Caco-2 (cell line): ENCODE measurements at regions not wholly inside any gene's neighbourhood (a gene's known extent, or its start where the extent isn't known, plus 50 kb on each side); places are given as distances from the start of the nearest gene placed in this dataset.

Experiments used
- BruUV-seq: library from RNA; stranded (reverse); fragments of 400-500 nt; replicated peaks from 2 replicates; lab custom pipeline; 2021; lab: Mats Ljungman, UMichigan
- CTCF ChIA-PET: fragments of 300-600 bp; sonication (Branson Sonifier 250); formaldehyde crosslinking; loops from one replicate; lab custom pipeline; 2022; ENCODE audit warnings: antibody characterized with exemption; lab: Charles Lee
- POLR2A ChIA-PET: fragments of 300-600 bp; sonication (Branson Sonifier 250); formaldehyde crosslinking; loops from one replicate; lab custom pipeline; 2022; ENCODE audit warnings: antibody characterized with exemption; lab: Charles Lee
- DNase-seq, 2 experiments: peaks; one replicate each; pipeline versions ENCODE4 v3.0.0 to v3.0.0-alpha.2; 2020 to 2022
- H3K27me3 ChIP-seq: replicated peaks from 2 replicates; pipeline ENCODE4 v1.6.0; 2011; ENCODE audit warnings: low read length; ENCODE audit not compliant: control insufficient read depth, insufficient read depth
- H3K36me3 ChIP-seq: 2 replicates; pipeline ENCODE4 v1.5.1; 2011; ENCODE audit warnings: low read length; ENCODE audit not compliant: control insufficient read depth, insufficient read depth
- H3K4me1 ChIP-seq: fragments of 250-450 bp; sonication (Bioruptor Pico); 2 replicates; pipeline ENCODE4 v1.5.1; 2020; ENCODE audit warnings: mild to moderate bottlenecking
- H3K4me3 ChIP-seq: 2 replicates; pipeline ENCODE4 v1.5.1; 2011; ENCODE audit warnings: low read depth, mild to moderate bottlenecking, control low read depth, low read length
- H3K9me3 ChIP-seq: fragments of 250-450 bp; sonication (Bioruptor Pico); 2 replicates; pipeline ENCODE4 v1.5.1; 2020; ENCODE audit warnings: mild to moderate bottlenecking, moderate library complexity
- H3K27ac Mint-ChIP-seq: one replicate; pipeline ENCODE4 v1.8.0; 2022; ENCODE audit warnings: mixed read lengths; ENCODE audit not compliant: unreplicated experiment
- H3K27me3 Mint-ChIP-seq: one replicate; pipeline ENCODE4 v1.8.0; 2022; ENCODE audit warnings: mixed read lengths; ENCODE audit not compliant: insufficient read depth, unreplicated experiment
- H3K36me3 Mint-ChIP-seq: one replicate; pipeline ENCODE4 v1.8.0; 2022; ENCODE audit warnings: mild to moderate bottlenecking, mixed read lengths; ENCODE audit not compliant: insufficient read depth, unreplicated experiment
- H3K4me1 Mint-ChIP-seq: one replicate; pipeline ENCODE4 v1.8.0; 2022; ENCODE audit warnings: low read depth, mixed read lengths; ENCODE audit not compliant: unreplicated experiment
- H3K4me3 Mint-ChIP-seq: one replicate; pipeline ENCODE4 v1.8.0; 2022; ENCODE audit warnings: mild to moderate bottlenecking, moderate library complexity, mixed read lengths; ENCODE audit not compliant: unreplicated experiment
- H3K9me3 Mint-ChIP-seq: one replicate; pipeline ENCODE4 v1.8.0; 2022; ENCODE audit warnings: mixed read lengths; ENCODE audit not compliant: unreplicated experiment
- intact Hi-C: fragments of 100-400 bp; cut with micrococcal nuclease; formaldehyde crosslinking; loops from one replicate; pipeline ENCODE4 v1.10.0; 2022; ENCODE audit not compliant: unreplicated experiment
- TF ChIP-seq, protein P1 (sequence below), 2 experiments: fragments of 200-600 bp in 1 of 2; IDR thresholded peaks; 1 replicate in 1 of 2; 2 replicates in 1 of 2; pipeline versions ENCODE4 v1.5.1 to v1.8.0; 2011 to 2022; ENCODE audit warnings: antibody characterized with exemption in 1 of 2, control low read depth in 1 of 2, inconsistent platforms in 1 of 2, low read depth in 1 of 2, low read length in 1 of 2, mild to moderate bottlenecking in 1 of 2, moderate library complexity in 1 of 2; ENCODE audit not compliant: insufficient read depth in 1 of 2, severe bottlenecking in 1 of 2, unreplicated experiment in 1 of 2

DNA sequence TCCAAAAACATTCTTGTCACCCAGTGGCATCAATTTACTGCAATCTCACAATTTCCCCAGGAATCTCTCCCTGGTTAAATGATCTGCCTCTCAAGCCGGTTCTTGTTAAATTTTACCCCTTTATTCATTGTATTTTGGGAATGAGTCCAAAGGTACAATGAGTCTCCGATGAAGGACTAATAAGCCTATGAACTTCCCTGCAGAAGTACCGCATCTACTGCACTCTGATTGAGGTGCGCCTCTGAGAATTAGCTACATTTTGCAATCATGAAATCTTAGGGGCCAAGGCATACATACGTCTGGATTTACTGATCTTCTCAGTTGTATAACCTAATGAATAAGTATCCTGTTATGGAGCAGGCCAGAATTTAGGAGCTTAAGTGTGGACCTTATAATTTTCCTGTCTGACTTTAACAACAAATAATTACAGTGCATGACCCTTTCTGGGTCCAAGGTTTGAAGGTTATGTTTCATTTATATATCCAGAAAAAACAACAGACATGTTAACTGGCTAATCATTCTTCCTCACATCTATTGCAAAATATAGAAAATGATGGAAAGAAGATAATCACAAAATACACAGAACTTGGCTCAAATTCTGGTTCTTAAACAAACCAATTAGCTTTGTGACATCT is 261.8 kb upstream of the NRXN1 start:
- no peaks in the 10 kb centered on the region for H3K4me1 ChIP-seq
- H3K4me3 ChIP-seq = no peak overlapping the region
- no peak overlapping the region for H3K27ac Mint-ChIP-seq
- no peaks in the 10 kb centered on the region for H3K27me3 ChIP-seq
- H3K27me3 Mint-ChIP-seq = no peaks in the 10 kb centered on the region
- H3K4me1 Mint-ChIP-seq = no peaks in the 10 kb centered on the region
- intact Hi-C loops = no loop called here
- no TSS peak for BruUV-seq
- H3K36me3 Mint-ChIP-seq = no peaks in the 10 kb centered on the region
- TF ChIP-seq, protein P1, sequence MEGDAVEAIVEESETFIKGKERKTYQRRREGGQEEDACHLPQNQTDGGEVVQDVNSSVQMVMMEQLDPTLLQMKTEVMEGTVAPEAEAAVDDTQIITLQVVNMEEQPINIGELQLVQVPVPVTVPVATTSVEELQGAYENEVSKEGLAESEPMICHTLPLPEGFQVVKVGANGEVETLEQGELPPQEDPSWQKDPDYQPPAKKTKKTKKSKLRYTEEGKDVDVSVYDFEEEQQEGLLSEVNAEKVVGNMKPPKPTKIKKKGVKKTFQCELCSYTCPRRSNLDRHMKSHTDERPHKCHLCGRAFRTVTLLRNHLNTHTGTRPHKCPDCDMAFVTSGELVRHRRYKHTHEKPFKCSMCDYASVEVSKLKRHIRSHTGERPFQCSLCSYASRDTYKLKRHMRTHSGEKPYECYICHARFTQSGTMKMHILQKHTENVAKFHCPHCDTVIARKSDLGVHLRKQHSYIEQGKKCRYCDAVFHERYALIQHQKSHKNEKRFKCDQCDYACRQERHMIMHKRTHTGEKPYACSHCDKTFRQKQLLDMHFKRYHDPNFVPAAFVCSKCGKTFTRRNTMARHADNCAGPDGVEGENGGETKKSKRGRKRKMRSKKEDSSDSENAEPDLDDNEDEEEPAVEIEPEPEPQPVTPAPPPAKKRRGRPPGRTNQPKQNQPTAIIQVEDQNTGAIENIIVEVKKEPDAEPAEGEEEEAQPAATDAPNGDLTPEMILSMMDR (IDR thresholded peaks at IDR 0.05; ENCODE audit: insufficient read depth in 1 of 2, low read depth in 1 of 2, low read length in 1 of 2, severe bottlenecking in 1 of 2, unreplicated experiment in 1 of 2) = no peak
- no peaks in the 10 kb centered on the region for H3K9me3 Mint-ChIP-seq
- ChIA-PET POLR2A (no interaction called here), CTCF (no interaction called here)
- no peaks in the 10 kb centered on the region for H3K9me3 ChIP-seq
- H3K4me3 Mint-ChIP-seq = no peak overlapping the region
- DNase-seq = no peak
- no peaks in the 10 kb centered on the region for H3K36me3 ChIP-seq

DNA sequence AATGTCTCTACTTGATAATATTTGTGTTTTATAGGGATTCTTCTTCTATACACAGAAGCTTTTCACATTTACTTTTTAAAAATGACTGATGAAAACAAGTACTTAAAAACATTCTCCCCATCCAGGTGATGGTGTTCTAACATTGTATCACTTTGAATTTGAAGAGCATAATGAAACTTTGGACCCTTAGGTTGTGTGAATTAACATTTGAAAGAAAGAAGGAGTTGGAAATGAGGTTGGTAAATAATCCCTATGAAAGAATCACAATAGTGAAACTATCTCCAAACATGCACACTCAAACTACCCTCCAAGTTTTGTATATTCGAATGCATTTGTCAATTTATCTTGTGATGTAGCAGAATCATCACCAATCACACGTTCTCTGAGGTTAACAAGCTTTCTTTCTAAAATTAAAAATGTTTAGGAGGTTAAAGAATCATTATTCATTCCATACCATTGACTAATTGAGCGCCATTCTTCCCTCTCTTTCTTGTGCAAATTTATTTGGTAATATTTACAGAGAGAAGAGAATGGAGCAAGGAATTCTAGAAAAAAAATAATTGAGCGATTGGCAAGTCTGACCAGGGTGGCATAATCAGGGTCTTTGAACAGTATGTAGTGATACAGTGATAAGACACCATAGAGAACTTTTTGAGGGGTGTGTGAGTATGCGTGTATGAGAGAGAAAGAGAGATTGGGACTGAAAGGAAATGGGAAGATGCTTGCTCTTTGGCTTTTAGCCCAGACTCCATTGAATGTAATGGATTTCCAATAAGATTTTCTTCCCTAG is 260.0 kb upstream of the NRXN1 start:
- no peak for DNase-seq
- Histone ChIP-seq H3K36me3 (no peaks in the 10 kb centered on the region), H3K27me3 (no peaks in the 10 kb centered on the region), H3K4me1 (no peaks in the 10 kb centered on the region), H3K9me3 (no peaks in the 10 kb centered on the region), H3K4me3 (no peak overlapping the region)
- no TSS peak for BruUV-seq
- intact Hi-C loops = no loop called here
- TF ChIP-seq, protein P1 (IDR thresholded peaks at IDR 0.05; ENCODE audit: insufficient read depth in 1 of 2, low read depth in 1 of 2, low read length in 1 of 2, severe bottlenecking in 1 of 2, unreplicated experiment in 1 of 2) = no peak
- Mint-ChIP-seq H3K36me3 (no peaks in the 10 kb centered on the region), H3K4me1 (no peaks in the 10 kb centered on the region), H3K27ac (no peak overlapping the region), H3K9me3 (no peaks in the 10 kb centered on the region), H3K4me3 (no peak overlapping the region), H3K27me3 (no peaks in the 10 kb centered on the region)
- POLR2A ChIA-PET = no interaction called here
- CTCF ChIA-PET = no interaction called here

GRCh38 chr2:51290725-51291124 is 258.8 kb upstream of the NRXN1 start:
- H3K4me3 ChIP-seq = no peak overlapping the region
- no peaks in the 10 kb centered on the region for H3K36me3 ChIP-seq
- DNase-seq = no peak
- BruUV-seq = no TSS peak
- Mint-ChIP-seq H3K27me3 (no peaks in the 10 kb centered on the region), H3K36me3 (no peaks in the 10 kb centered on the region), H3K9me3 (no peaks in the 10 kb centered on the region), H3K4me3 (no peak overlapping the region), H3K27ac (no peak overlapping the region), H3K4me1 (no peaks in the 10 kb centered on the region)
- H3K9me3 ChIP-seq = no peaks in the 10 kb centered on the region
- no peaks in the 10 kb centered on the region for H3K4me1 ChIP-seq
- CTCF ChIA-PET = no interaction called here
- POLR2A ChIA-PET = no interaction called here
- TF ChIP-seq, protein P1 (IDR thresholded peaks at IDR 0.05; ENCODE audit: insufficient read depth in 1 of 2, low read depth in 1 of 2, low read length in 1 of 2, severe bottlenecking in 1 of 2, unreplicated experiment in 1 of 2) = no peak
- intact Hi-C loops = no loop called here
- H3K27me3 ChIP-seq = no peaks in the 10 kb centered on the region
